ENCODE measurements at regions not wholly inside any gene's neighbourhood (a gene's known extent, or its start where the extent isn't known, plus 50 kb on each side); places are given as distances from the start of the nearest gene placed in this dataset.

- Mint-ChIP-seq H3K4me3 (no peak overlapping the region), H3K27ac (no peak overlapping the region), H3K27me3 (ENCODE audit: low read depth) (peaks cover 1% of the 10 kb centered on the region; the same call in 1 of the 2 replicates), H3K4me1 (no peaks in the 10 kb centered on the region), H3K36me3 (ENCODE audit: insufficient read depth in 1 of 3, low read depth in 3 of 3) (no peaks in the 10 kb centered on the region), H3K9me3 (no peaks in the 10 kb centered on the region)
- H4K91ac ChIP-seq (ENCODE audit: insufficient read length, low read depth, low read length), result no peak overlapping the region
- no peaks in the 10 kb centered on the region for H3K79me2 ChIP-seq (ENCODE audit: insufficient read depth, low read length)
- no peak overlapping the region for H3K18ac ChIP-seq (ENCODE audit: insufficient read length, low read depth, low read length)
- no peak overlapping the region for H2BK120ac ChIP-seq (ENCODE audit: low read depth, low read length, poor library complexity, severe bottlenecking)
- no peaks in the 10 kb centered on the region for H4K20me1 ChIP-seq (ENCODE audit: control insufficient read depth, insufficient read depth, insufficient read length)
- H3K56ac ChIP-seq (ENCODE audit: insufficient read length, low read depth, low read length), result no peak overlapping the region
- TF ChIP-seq CTCF (conservative IDR thresholded peaks at IDR 0.05), result no peak
- no CpG with 5 or more reads among the region's 7 CpGs for WGBS (ENCODE audit: extremely low coverage, insufficient read length, low lambda C conversion rate)
- no peaks in the 10 kb centered on the region for H3K23me2 ChIP-seq (ENCODE audit: insufficient read length, low read depth, low read length, poor library complexity, severe bottlenecking)
- H3K27me3 ChIP-seq (ENCODE audit: insufficient read depth, low read length), result no peaks in the 10 kb centered on the region
- no peak overlapping the region for H2BK5ac ChIP-seq (ENCODE audit: insufficient read length, low read length)
- H3K4me2 ChIP-seq (ENCODE audit: insufficient read depth, insufficient read length, low read length), result no peak overlapping the region
- no peak overlapping the region for H3K9ac ChIP-seq (ENCODE audit: extremely low read depth, insufficient read length, low read length)
- no peak overlapping the region for H3K23ac ChIP-seq (ENCODE audit: insufficient read length, low read depth, low read length)
- no peaks in the 10 kb centered on the region for H3K4me1 ChIP-seq (ENCODE audit: insufficient read depth, low read length)
- H2AFZ ChIP-seq (ENCODE audit: low read length), result no peak overlapping the region
- H3K14ac ChIP-seq (ENCODE audit: insufficient read depth, low read length), result no peak overlapping the region
- no peak overlapping the region for H3K27ac ChIP-seq (ENCODE audit: insufficient read length, low read depth, low read length)
- H3K9me3 ChIP-seq (ENCODE audit: control insufficient read depth, low read depth, low read length), result no peaks in the 10 kb centered on the region
- no peak overlapping the region for H3T11ph ChIP-seq (ENCODE audit: low read length)
- no peak overlapping the region for H2BK15ac ChIP-seq (ENCODE audit: low read depth, low read length)
- H4K8ac ChIP-seq (replicated peaks; ENCODE audit: insufficient read length, low read depth, low read length), result no peak overlapping the region
- H3K4ac ChIP-seq (ENCODE audit: low read depth, low read length), result no peak overlapping the region
- H3K79me1 ChIP-seq (ENCODE audit: insufficient read depth, low read depth, low read length, poor library complexity, severe bottlenecking), result no peaks in the 10 kb centered on the region
- H4K5ac ChIP-seq (ENCODE audit: insufficient read length, low read depth, low read length), result no peak overlapping the region
- H2BK12ac ChIP-seq (ENCODE audit: insufficient read length, low read depth, low read length), result no peak overlapping the region
- H2AK5ac ChIP-seq (ENCODE audit: insufficient read length, low read length), result no peak overlapping the region
- DNase-seq, result no peak
- no peak overlapping the region for H2BK20ac ChIP-seq (ENCODE audit: low read depth, low read length, poor library complexity, severe bottlenecking)
These were observed 701.5 kb downstream of the ZNF385D start for GRCh38 chr3:21049334-21050062.

Data from H9 (cell line).